Ishikawa (cell line): ENCODE measurements at regions not wholly inside any gene's neighbourhood (a gene's known extent, or its start where the extent isn't known, plus 50 kb on each side); places are given as distances from the start of the nearest gene placed in this dataset.

Source experiments
- CEBPB ChIP-seq: IDR thresholded peaks from 2 replicates; pipeline ENCODE4 v1.6.1; 2012
- CREB1 ChIP-seq: IDR thresholded peaks from 2 replicates; pipeline ENCODE4 v1.6.1; 2012; ENCODE audit warnings: low read depth
- EGR1 ChIP-seq: IDR thresholded peaks from 2 replicates; pipeline ENCODE4 v1.6.1; 2012
- EP300 ChIP-seq: IDR thresholded peaks from 2 replicates; pipeline ENCODE4 v1.6.1; 2012; ENCODE audit warnings: borderline replicate concordance
- FOXM1 ChIP-seq: IDR thresholded peaks from 2 replicates; pipeline ENCODE4 v1.6.1; 2012; ENCODE audit warnings: low read depth, borderline replicate concordance
- MAX ChIP-seq: IDR thresholded peaks from 2 replicates; pipeline ENCODE4 v1.6.1; 2012
- NFIC ChIP-seq: IDR thresholded peaks from 2 replicates; pipeline ENCODE4 v1.6.1; 2012
- RAD21 ChIP-seq: IDR thresholded peaks from 2 replicates; pipeline ENCODE4 v1.6.1; 2012; ENCODE audit warnings: low read depth
- REST ChIP-seq: IDR thresholded peaks from 2 replicates; pipeline ENCODE4 v1.6.1; 2012; ENCODE audit warnings: low read depth, mild to moderate bottlenecking
- TAF1 ChIP-seq: IDR thresholded peaks from 2 replicates; pipeline ENCODE4 v1.6.1; 2012; ENCODE audit warnings: low read depth, mild to moderate bottlenecking
- YY1 ChIP-seq: IDR thresholded peaks from 2 replicates; pipeline ENCODE4 v1.6.1; 2012; ENCODE audit warnings: low read depth
- ZBTB7A ChIP-seq: IDR thresholded peaks from 2 replicates; pipeline ENCODE4 v1.6.1; 2012; ENCODE audit warnings: low read depth

- TF ChIP-seq TAF1: no peak
- no peak for TF ChIP-seq REST
- no peak for TF ChIP-seq CEBPB
- TF ChIP-seq EP300: no peak
- no peak for TF ChIP-seq YY1
- TF ChIP-seq FOXM1: no peak
- no peak for TF ChIP-seq NFIC
- TF ChIP-seq MAX: no peak
- TF ChIP-seq CREB1: no peak
- TF ChIP-seq ZBTB7A: no peak
- TF ChIP-seq RAD21: no peak
- TF ChIP-seq EGR1: no peak
These were observed 146.0 kb downstream of the NDFIP2 start for GRCh38 chr13:79626924-79627323.
